ENCODE measurements at regions not wholly inside any gene's neighbourhood (a gene's known extent, or its start where the extent isn't known, plus 50 kb on each side); places are given as distances from the start of the nearest gene placed in this dataset.
"Not testable (repeated sequence)": the region's sequence is repeated elsewhere in the genome, so short reads cannot be mapped to it uniquely, and the experiment has no call there.

DNA sequence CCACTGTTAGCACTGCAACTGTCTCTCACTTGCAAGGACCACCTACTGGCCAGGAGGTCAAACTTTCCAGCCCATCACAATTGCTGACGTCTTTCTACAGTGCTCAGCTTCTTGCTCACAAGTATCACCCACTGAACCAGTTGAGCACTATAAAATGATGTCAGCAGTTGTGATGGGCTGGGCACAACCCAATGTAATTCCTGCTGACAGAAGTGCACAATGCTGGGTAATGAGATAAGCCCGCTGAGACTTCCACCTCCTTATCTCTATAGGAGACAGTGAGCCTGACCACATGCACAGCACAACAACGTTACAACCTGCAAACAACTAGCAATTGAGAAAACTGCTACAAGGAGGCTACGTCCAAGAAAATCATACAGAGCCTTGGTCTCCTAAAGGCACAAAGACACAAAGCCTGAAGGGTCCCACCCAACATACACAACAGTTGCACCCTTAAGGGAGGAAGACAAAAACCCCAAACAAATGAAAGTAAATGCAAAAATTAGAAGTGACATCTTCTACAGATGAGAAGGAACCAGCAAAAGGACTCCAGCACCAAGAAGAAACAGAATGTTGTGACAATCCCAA, 273.2 kb downstream of the LIG4 start:
- TF ChIP-seq CTCF (IDR thresholded peaks at IDR 0.05; ENCODE audit: low read depth, low read length, missing control alignments): no peak
- DNase-seq (ENCODE audit: extremely low read depth, low read depth): no peak
- no peak overlapping the region for H3K4me3 ChIP-seq (replicated peaks; ENCODE audit: low read depth, low read length)

DNA sequence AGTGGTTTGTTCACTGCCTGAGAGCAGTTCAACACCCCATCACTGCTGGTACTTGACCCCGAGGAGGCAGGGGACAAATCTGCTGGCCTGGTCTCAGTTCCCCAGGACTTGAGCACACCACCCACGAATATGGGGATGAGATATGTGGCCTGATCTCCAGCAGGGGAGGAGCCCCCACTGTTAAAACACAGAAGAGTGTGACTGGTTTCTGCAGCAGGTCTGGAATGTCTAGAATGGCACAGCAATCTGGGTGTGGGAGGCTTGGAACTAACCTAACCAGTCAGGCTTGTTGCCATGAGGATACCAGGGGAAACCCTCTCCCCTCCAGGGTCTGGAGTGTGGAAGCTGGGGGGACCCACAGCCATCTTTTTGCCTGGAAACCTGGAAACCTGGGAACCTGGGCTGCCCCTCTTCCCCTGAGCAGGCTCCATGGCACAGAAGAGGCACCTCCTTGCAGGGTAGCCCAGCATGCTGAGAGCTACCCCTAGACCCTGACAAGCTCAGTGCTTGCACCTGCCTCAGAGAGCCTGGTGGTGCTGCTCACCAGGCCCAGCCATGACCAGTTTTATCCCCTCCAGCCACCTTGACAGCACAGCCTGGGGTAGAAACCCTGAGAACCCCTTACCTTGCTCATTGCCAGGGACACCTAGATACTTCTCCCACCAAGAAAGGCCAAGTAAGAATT, 273.8 kb downstream of the LIG4 start:
- no peak overlapping the region for H3K4me3 ChIP-seq (replicated peaks; ENCODE audit: low read depth, low read length)
- TF ChIP-seq CTCF (IDR thresholded peaks at IDR 0.05; ENCODE audit: low read depth, low read length, missing control alignments): no peak
- DNase-seq (ENCODE audit: extremely low read depth, low read depth): no peak

GRCh38 chr13:107937848-107938247, 277.5 kb downstream of the LIG4 start:
- TF ChIP-seq CTCF (IDR thresholded peaks at IDR 0.05; ENCODE audit: low read depth, low read length, missing control alignments): no peak
- no peak overlapping the region for H3K4me3 ChIP-seq (replicated peaks; ENCODE audit: low read depth, low read length)
- DNase-seq (ENCODE audit: extremely low read depth, low read depth): no peak

- H3K4me3 ChIP-seq (replicated peaks; ENCODE audit: low read depth, low read length): no peak overlapping the region
- TF ChIP-seq CTCF (IDR thresholded peaks at IDR 0.05; ENCODE audit: low read depth, low read length, missing control alignments): no peak
- no peak for DNase-seq (ENCODE audit: extremely low read depth, low read depth)
These were observed 284.3 kb downstream of the LIG4 start for GRCh38 chr13:107931056-107931455.

DNA sequence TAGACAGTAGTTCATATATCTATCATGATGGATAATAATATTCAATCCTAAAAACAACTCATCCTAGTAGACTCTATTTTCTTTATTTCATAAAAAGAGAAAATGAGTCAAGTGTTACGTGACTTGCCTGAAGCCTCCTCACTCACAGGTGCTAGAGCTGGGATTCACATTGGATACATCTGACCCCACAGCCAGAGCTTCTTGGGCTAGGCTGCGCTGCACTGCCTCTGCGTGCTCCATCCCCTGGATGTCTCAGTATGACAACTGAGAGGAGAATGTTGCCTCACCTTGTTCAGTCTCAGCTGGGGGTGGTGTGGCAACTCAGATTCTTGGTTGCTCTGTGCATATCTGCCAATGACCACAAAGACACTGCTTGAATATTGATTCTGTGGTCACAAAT, 286.6 kb downstream of the LIG4 start:
- no peak for TF ChIP-seq CTCF (IDR thresholded peaks at IDR 0.05; ENCODE audit: low read depth, low read length, missing control alignments)
- H3K4me3 ChIP-seq (replicated peaks; ENCODE audit: low read depth, low read length): no peak overlapping the region
- no peak for DNase-seq (ENCODE audit: extremely low read depth, low read depth)

DNA sequence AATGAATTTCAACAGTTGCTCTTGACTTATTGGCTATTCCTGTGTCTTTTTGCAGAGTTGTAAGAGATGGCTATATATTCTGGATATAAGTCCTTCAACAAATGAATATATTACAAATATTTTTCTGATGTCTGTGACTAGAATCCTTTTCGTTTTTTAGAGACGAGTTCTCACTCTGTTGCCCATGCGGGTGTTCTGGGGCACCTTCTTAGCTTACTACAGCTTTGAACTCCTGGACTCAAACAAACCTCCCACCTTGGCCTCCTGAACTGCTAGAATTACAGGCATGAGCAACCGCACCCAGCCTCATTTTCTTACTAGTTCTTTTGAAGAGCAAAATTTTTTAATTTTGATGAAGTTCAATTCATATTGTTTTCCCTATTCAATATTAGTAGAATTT, 287.8 kb downstream of the LIG4 start:
- TF ChIP-seq CTCF (IDR thresholded peaks at IDR 0.05; ENCODE audit: low read depth, low read length, missing control alignments): no peak

DNA sequence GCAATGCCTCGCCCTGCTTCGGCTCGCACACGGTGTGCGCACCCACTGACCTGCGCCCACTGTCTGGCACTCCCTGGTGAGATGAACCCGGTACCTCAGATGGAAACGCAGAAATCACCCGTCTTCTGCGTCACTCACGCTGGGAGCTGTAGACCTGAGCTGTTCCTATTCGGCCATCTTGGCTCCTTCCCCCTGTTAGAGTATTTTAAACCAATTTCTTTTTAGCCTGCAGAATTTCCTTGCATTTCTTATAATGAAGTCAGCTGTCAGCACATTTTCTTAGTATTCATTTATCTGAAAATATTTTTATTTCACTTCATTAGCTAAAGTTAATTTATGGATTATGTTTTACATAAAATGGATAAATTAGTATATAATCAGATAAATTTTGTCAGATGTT, 288.8 kb downstream of the LIG4 start:
- not testable (repeated sequence) for DNase-seq (ENCODE audit: extremely low read depth, low read depth); H3K4me3 ChIP-seq (replicated peaks; ENCODE audit: low read depth, low read length)

More for the DNA sequence above, 287.8 kb downstream of the LIG4 start:
- no peak for DNase-seq (ENCODE audit: extremely low read depth, low read depth)
- no peak overlapping the region for H3K4me3 ChIP-seq (replicated peaks; ENCODE audit: low read depth, low read length)

GRCh38 chr13:107916902-107917301, 298.4 kb downstream of the LIG4 start:
- not testable (repeated sequence) for H3K4me3 ChIP-seq (replicated peaks; ENCODE audit: low read depth, low read length); DNase-seq (ENCODE audit: extremely low read depth, low read depth)
